Stimulated activated naive CD8-positive, alpha-beta T cell treated with anti-CD3 and anti-CD28 coated beads, Interleukin-15, Interleukin-2, amounts not matched to agents 100 ng/mL and 50 ng/mL, for 24 hours (primary cell): ENCODE measurements at regions not wholly inside any gene's neighbourhood (a gene's known extent, or its start where the extent isn't known, plus 50 kb on each side); places are given as distances from the start of the nearest gene placed in this dataset.
"Not testable (repeated sequence)": the region's sequence is repeated elsewhere in the genome, so short reads cannot be mapped to it uniquely, and the experiment has no call there.

Source experiments
- H3K27ac Mint-ChIP-seq: one replicate; pipeline ENCODE4 v1.8.0; 2021; ENCODE audit warnings: mild to moderate bottlenecking, mixed read lengths
- H3K27me3 Mint-ChIP-seq: one replicate; pipeline ENCODE4 v1.8.0; 2021; ENCODE audit warnings: mixed read lengths
- H3K36me3 Mint-ChIP-seq: one replicate; pipeline ENCODE4 v1.8.0; 2021; ENCODE audit warnings: low read depth, mixed read lengths
- H3K4me1 Mint-ChIP-seq: one replicate; pipeline ENCODE4 v1.8.0; 2021; ENCODE audit warnings: low read depth, mixed read lengths
- H3K4me3 Mint-ChIP-seq: one replicate; pipeline ENCODE4 v1.8.0; 2021; ENCODE audit warnings: mild to moderate bottlenecking, mixed read lengths
- H3K9me3 Mint-ChIP-seq: one replicate; pipeline ENCODE4 v1.8.0; 2021; ENCODE audit warnings: mixed read lengths

DNA sequence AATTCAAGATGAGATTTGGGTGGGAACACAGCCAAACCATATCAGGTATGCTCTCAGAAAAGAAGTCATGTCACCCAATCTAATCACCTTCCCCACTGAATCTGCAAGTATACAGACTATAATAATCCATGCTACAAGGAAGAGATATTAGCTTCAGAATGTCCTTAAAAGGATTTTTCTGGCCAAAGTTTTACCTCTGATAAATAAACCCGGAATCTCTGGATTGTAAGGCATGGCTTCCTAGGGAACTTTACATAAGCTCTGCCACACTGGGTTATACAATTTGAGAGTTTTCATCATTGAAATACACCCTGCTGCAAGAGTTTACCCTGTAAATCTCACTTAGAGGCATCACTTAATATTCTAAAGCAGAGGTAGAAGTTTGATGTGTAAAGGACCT lies 330.5 kb upstream of the KCNMB2 start:
- Mint-ChIP-seq H3K27ac (no peak overlapping the region), H3K27me3 (no peaks in the 10 kb centered on the region), H3K36me3 (no peaks in the 10 kb centered on the region), H3K9me3 (no peaks in the 10 kb centered on the region), H3K4me1 (no peaks in the 10 kb centered on the region), H3K4me3 (no peak overlapping the region)

- Mint-ChIP-seq H3K36me3 (no peaks in the 10 kb centered on the region), H3K4me3 (no peak overlapping the region), H3K9me3 (no peaks in the 10 kb centered on the region), H3K27ac (no peak overlapping the region), H3K4me1 (no peaks in the 10 kb centered on the region), H3K27me3 (no peaks in the 10 kb centered on the region)
Measured at GRCh38 chr3:178206521-178206920, 329.7 kb upstream of the KCNMB2 start.

DNA sequence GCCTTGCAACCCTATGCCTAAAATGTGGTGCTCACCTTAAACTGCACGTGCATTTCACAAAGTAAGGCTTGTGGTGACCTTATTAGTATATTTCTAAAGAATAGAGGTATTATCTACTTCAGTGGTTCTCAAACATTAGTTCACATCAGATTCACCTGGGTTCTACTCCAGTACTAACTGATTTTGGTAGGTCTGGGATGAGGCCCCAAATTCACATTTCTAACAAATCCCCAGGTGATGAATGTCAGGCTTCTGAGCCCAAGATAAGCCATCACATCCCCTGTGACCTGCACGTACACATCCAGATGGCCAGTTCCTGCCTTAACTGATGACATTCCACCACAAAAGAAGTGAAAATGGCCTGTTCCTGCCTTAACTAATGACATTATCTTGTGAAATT lies 329.1 kb upstream of the KCNMB2 start:
- not testable (repeated sequence) for H3K4me3 Mint-ChIP-seq

DNA sequence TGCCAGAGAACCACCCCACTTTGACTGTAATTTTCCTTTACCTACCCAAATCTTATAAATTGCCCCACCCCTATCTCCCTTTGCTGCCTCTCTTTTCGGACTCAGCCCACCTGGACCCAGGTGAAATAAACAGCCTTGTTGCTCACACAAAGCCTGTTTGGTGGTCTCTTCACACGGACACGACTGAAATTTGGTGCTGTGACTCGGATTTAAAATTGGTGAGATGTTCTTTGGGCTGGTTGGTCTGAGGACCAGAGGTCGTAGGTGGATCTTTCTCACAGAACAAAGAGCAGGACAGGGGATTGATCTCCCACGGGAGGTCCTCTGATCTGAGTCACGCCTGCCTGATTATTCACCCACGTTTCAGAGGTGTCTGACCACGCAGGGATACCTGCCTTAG lies 328.6 kb upstream of the KCNMB2 start:
- H3K27me3 Mint-ChIP-seq, H3K4me1 Mint-ChIP-seq, H3K9me3 Mint-ChIP-seq, H3K36me3 Mint-ChIP-seq, H3K4me3 Mint-ChIP-seq, H3K27ac Mint-ChIP-seq: not testable (repeated sequence)

More for the DNA sequence above, 329.1 kb upstream of the KCNMB2 start:
- H3K36me3 Mint-ChIP-seq, H3K9me3 Mint-ChIP-seq, H3K27ac Mint-ChIP-seq, H3K27me3 Mint-ChIP-seq, H3K4me1 Mint-ChIP-seq: not testable (repeated sequence)

GRCh38 chr3:178209116-178209515 lies 327.1 kb upstream of the KCNMB2 start:
- not testable (repeated sequence) for H3K36me3 Mint-ChIP-seq, H3K27me3 Mint-ChIP-seq, H3K4me3 Mint-ChIP-seq, H3K9me3 Mint-ChIP-seq, H3K27ac Mint-ChIP-seq, H3K4me1 Mint-ChIP-seq

DNA sequence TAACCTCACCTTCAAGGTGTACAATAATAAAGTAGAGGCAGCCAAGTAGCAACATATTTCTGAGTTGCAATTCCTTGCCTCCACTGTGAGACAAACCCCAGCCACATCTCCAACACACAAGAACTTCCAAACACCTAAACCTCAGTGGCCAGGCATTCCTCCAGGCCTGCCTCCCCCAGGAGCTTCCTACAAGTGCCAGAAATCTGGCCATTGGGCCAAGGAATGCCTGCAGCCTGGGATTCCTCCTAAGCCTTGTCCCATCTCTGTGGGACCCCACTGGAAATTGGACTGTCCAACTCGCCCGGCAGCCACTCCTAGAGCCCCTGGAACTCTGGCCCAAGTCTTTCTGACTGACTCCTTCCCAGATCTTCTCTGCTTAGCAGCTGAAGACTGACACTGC lies 326.6 kb upstream of the KCNMB2 start:
- not testable (repeated sequence) for H3K9me3 Mint-ChIP-seq, H3K27ac Mint-ChIP-seq, H3K4me1 Mint-ChIP-seq, H3K27me3 Mint-ChIP-seq, H3K4me3 Mint-ChIP-seq, H3K36me3 Mint-ChIP-seq

DNA sequence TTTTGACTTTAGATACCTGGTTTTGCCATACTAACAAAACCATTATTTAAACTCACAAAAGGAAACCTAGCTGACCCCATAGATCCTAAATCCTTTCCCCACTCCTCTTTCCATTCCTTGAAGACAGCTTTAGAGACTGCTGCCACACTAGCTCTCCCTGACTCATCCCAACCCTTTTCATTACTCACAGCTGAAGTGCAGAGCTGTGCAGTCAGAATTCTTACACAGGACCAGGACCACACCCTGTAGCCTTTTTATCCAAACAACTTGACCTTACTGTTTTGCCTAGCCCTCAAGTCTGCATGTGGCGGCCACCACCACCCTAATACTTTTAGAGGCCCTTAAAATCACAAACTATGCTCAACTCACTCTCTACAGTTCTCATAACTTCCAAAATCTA lies 325.1 kb upstream of the KCNMB2 start:
- not testable (repeated sequence) for H3K27me3 Mint-ChIP-seq, H3K4me3 Mint-ChIP-seq, H3K27ac Mint-ChIP-seq, H3K9me3 Mint-ChIP-seq, H3K36me3 Mint-ChIP-seq, H3K4me1 Mint-ChIP-seq

GRCh38 chr3:178217479-178217878 lies 318.8 kb upstream of the KCNMB2 start:
- H3K36me3 Mint-ChIP-seq, result no peaks in the 10 kb centered on the region
- peaks cover 4% of the 10 kb centered on the region for H3K27me3 Mint-ChIP-seq
- H3K9me3 Mint-ChIP-seq, result peaks cover 4% of the 10 kb centered on the region
- H3K27ac Mint-ChIP-seq, result no peak overlapping the region
- H3K4me3 Mint-ChIP-seq, result no peak overlapping the region
- no peaks in the 10 kb centered on the region for H3K4me1 Mint-ChIP-seq

DNA sequence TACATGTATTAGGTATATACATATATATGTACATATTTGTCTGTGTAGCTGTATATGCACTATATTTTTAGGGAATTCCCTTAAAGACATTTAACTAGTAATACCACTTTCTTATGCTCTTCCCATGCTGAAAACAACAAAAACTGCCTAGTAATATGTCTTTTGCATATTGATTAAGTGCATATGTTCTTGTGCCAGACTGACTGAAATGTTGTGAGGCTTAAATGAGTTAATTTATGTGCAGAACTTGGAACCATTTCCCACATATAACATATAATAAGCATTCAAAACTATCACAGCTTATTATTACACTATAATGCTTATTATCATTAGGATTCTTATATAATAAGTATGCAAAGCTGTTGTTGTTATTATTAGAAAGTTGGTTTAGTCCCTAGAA lies 318.0 kb upstream of the KCNMB2 start:
- no peaks in the 10 kb centered on the region for H3K4me1 Mint-ChIP-seq
- H3K27ac Mint-ChIP-seq, result no peak overlapping the region
- peaks cover 4% of the 10 kb centered on the region for H3K27me3 Mint-ChIP-seq
- no peaks in the 10 kb centered on the region for H3K36me3 Mint-ChIP-seq
- H3K4me3 Mint-ChIP-seq, result no peak overlapping the region
- H3K9me3 Mint-ChIP-seq, result peaks cover 4% of the 10 kb centered on the region

DNA sequence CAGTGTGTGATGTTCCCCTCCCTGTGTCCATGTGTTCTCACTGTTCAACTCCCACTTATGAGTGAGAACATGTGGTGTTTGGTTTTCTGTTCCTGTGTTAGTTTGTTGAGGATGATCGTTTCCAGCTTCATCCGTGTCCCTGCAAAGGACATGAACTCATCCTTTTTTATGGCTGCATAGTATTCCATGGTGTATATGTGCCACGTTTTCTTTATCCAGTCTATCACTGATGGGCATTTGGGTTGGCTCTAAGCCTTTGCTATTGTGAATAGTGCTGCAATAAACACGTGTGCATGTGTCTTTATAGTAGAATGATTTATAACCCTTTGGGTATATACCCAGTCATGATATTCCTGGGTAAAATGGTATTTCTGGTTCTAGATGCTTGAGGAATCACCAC lies 316.6 kb upstream of the KCNMB2 start:
- H3K36me3 Mint-ChIP-seq, result not testable (repeated sequence)

DNA sequence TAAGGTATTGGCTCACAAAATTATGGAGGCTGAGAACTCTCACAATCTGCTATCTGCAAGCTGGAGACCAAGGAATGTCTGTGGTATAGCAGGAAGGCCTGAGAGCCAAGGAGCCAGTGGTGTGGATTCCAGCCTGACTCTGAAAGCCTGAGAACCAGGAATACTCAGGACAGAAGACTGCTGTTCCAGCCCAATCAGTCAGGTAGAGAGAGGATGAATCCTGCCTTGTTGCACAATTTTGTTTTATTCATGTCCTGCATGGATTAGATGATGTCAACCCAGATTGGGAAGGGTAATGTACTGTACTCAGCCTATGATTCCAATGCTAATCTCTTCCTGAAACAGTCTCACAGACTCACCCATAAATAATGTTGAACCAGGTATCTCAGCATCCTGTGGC lies 312.4 kb upstream of the KCNMB2 start:
- H3K4me3 Mint-ChIP-seq, result no peak overlapping the region
- H3K9me3 Mint-ChIP-seq, result peaks cover 4% of the 10 kb centered on the region
- peaks cover 4% of the 10 kb centered on the region for H3K27me3 Mint-ChIP-seq
- H3K4me1 Mint-ChIP-seq, result no peaks in the 10 kb centered on the region
- no peak overlapping the region for H3K27ac Mint-ChIP-seq
- H3K36me3 Mint-ChIP-seq, result no peaks in the 10 kb centered on the region

More for the DNA sequence above, 316.6 kb upstream of the KCNMB2 start:
- H3K27me3 Mint-ChIP-seq, H3K4me1 Mint-ChIP-seq, H3K27ac Mint-ChIP-seq, H3K9me3 Mint-ChIP-seq, H3K4me3 Mint-ChIP-seq: not testable (repeated sequence)

DNA sequence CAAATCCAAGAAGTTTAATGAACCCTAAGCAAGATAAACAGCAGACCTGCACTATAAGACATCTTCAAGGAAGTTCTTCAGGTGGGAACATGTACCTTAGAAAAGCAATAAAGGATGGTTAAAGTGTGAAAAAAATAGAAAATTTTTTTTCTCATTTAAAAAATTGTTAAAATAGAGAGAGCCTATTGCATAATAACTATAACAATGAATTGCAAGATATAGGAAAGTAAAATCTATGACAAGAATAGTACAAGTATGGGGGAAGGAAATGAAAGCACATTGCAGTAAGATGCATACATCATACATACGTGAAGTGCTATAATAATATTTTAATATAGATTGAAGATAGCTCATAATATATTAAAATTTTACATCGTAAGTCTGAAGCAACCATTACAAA lies 310.1 kb upstream of the KCNMB2 start:
- Mint-ChIP-seq H3K36me3 (no peaks in the 10 kb centered on the region), H3K4me3 (no peak overlapping the region), H3K9me3 (peaks cover 6% of the 10 kb centered on the region), H3K27ac (no peak overlapping the region), H3K27me3 (peaks cover 4% of the 10 kb centered on the region), H3K4me1 (no peaks in the 10 kb centered on the region)

- Mint-ChIP-seq H3K36me3 (no peaks in the 10 kb centered on the region), H3K27me3 (peaks cover 4% of the 10 kb centered on the region), H3K4me1 (no peaks in the 10 kb centered on the region), H3K9me3 (peaks cover 6% of the 10 kb centered on the region), H3K27ac (no peak overlapping the region), H3K4me3 (no peak overlapping the region)
Measured at GRCh38 chr3:178231645-178232044, 304.6 kb upstream of the KCNMB2 start.

- peaks cover 4% of the 10 kb centered on the region for H3K27me3 Mint-ChIP-seq
- H3K4me1 Mint-ChIP-seq, result no peaks in the 10 kb centered on the region
- peaks cover 6% of the 10 kb centered on the region for H3K9me3 Mint-ChIP-seq
- no peaks in the 10 kb centered on the region for H3K36me3 Mint-ChIP-seq
- H3K27ac Mint-ChIP-seq, result no peak overlapping the region
- no peak overlapping the region for H3K4me3 Mint-ChIP-seq
Measured at GRCh38 chr3:178233371-178234071, 302.7 kb upstream of the KCNMB2 start.

GRCh38 chr3:178236555-178237277 lies 299.5 kb upstream of the KCNMB2 start:
- H3K27me3 Mint-ChIP-seq, result no peaks in the 10 kb centered on the region
- no peak overlapping the region for H3K4me3 Mint-ChIP-seq
- H3K4me1 Mint-ChIP-seq, result no peaks in the 10 kb centered on the region
- no peaks in the 10 kb centered on the region for H3K36me3 Mint-ChIP-seq
- peaks cover 4% of the 10 kb centered on the region for H3K9me3 Mint-ChIP-seq
- H3K27ac Mint-ChIP-seq, result no peak overlapping the region

DNA sequence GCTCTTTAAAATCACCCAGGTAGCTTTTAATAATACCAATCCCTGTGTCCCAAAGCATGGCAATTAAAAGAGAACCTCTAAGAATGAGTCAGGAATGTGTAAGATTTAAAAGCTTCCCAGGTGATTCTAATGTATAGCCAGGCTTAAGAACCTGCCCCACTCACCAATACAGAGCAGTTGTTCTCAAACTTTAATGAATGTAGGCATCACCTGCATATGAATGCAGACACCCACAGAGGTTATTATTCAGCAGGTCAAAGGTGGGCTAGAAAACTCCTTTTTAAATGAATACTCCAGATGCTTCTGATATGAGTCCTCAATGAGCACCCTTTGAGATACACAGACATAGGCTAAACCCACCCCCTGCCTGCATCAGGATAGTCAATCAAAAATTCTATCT lies 298.1 kb upstream of the KCNMB2 start:
- no peak overlapping the region for H3K27ac Mint-ChIP-seq
- H3K4me1 Mint-ChIP-seq, result no peaks in the 10 kb centered on the region
- peaks cover 4% of the 10 kb centered on the region for H3K9me3 Mint-ChIP-seq
- H3K36me3 Mint-ChIP-seq, result no peaks in the 10 kb centered on the region
- H3K27me3 Mint-ChIP-seq, result no peaks in the 10 kb centered on the region
- H3K4me3 Mint-ChIP-seq, result no peak overlapping the region
